Caki2 (cell line): ENCODE measurements at regions not wholly inside any gene's neighbourhood (a gene's known extent, or its start where the extent isn't known, plus 50 kb on each side); places are given as distances from the start of the nearest gene placed in this dataset.

Source experiments
- DNase-seq: peaks from one replicate; pipeline ENCODE4 v3.0.0-alpha.2; 2015; ENCODE audit warnings: low read depth
- in situ Hi-C: cut with HindIII; loops from 2 replicates; pipeline ENCODE4 v1.10.0; 2016; ENCODE audit warnings: low sequenced_read_pairs, low pct_unique_long_range_greater_than_20kb, mixed read lengths

GRCh38 chr2:71910277-71910676, 237.4 kb downstream of the CYP26B1 start:
- in situ Hi-C loops = no loop called here
- no peak for DNase-seq

GRCh38 chr2:71908798-71909197, 238.9 kb downstream of the CYP26B1 start:
- in situ Hi-C loops = no loop called here
- DNase-seq = no peak

DNA sequence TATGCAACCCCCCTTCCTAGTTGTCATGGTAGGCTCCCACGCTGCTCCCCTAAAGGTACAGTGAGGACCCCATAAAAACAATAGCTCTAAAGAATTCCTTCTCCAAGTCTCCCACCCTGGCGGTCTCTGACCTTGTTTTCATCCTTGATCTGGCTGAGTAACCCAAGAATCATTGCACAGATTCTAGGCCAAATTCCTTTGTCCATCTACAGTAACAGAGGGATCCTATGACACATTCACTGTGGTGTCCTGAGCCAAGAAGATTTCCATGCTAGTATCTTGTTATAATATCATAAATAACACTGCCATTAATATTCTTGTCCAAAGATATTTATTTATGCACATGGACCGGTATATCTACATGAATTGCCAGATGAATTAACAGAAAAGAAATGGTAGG, 240.2 kb downstream of the CYP26B1 start:
- in situ Hi-C loops = no loop called here
- no peak for DNase-seq

DNA sequence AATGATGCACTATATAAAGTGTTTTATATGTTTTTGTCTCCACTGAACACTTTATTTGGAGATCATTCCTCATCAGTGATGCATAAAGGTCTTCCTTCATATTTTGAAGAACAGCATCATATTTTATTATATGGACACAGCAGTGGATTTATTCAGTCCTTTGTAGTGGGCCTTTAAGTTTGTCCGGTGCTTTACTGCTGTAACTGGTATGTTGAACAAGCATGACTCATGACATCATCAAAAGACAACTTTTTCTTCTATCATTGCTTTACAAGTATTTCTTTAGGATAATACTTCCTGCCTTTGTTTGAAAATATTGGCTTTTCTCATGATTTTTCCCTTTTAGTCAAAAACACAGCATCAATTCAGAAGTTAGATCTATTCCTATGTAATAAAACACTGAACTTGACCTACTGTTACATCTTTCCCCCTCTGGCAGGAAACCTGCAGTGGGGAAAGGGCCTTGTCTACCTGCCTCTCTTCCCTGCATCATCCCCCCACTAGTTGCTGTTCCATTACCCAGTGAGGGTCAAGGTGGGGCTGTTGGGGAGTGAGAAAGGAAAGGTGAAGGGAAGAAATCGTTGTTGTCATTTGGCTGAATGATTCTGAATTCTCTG, 241.2 kb downstream of the CYP26B1 start:
- no peak for DNase-seq
- in situ Hi-C loops = no loop called here

- no peak for DNase-seq
- in situ Hi-C loops = no loop called here
These were observed 242.5 kb downstream of the CYP26B1 start for GRCh38 chr2:71905205-71905604.

GRCh38 chr2:71903841-71904240, 243.8 kb downstream of the CYP26B1 start:
- DNase-seq = no peak
- in situ Hi-C loops = no loop called here

DNA sequence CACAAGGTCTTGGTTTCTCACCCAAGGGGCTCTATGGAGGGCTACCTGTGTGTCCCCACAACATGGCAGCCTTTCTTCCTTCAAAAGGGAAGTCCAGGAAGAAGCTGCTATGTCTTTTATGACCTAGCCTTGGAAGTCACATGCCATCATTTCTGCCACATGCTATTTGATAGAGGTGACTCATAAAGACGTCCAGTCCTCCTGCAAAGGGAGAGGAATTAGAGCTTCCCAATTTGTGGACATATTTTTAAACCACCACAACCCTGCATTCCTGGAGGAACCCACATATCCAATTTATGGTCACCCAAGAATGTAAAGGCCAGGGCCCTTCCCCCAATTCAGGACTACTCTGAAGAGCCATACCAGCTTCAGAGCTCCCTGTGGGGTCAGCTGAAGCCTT, 246.2 kb downstream of the CYP26B1 start:
- DNase-seq = no peak

GRCh38 chr2:71898851-71899681, 248.6 kb downstream of the CYP26B1 start:
- DNase-seq = no peak
- in situ Hi-C loops = no loop called here

More for the DNA sequence above, 246.2 kb downstream of the CYP26B1 start:
- in situ Hi-C loops = no loop called here

DNA sequence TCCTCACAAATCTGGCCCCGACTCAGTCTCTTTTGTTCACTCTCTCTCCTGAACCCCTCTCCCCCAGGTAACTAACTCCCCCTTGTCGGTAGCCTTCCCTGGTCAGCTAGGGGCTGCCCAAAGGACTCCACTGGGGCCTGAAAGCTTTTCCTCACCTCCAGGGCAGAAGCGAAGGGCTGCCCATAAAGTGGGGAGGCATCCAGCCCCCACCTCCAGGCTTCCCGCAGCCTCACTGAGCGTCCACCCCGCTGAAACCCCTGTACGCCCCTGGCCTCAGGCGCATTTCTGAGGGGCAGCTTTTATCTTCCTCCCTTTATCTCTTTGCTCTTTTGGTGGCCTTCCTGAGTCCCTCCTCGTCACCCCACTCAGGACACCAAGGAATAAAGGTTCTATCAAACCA, 249.3 kb downstream of the CYP26B1 start:
- no peak for DNase-seq

GRCh38 chr2:71897836-71898235, 249.8 kb downstream of the CYP26B1 start:
- DNase-seq = no peak
- in situ Hi-C loops = no loop called here

More for the DNA sequence above, 249.3 kb downstream of the CYP26B1 start:
- in situ Hi-C loops = no loop called here

DNA sequence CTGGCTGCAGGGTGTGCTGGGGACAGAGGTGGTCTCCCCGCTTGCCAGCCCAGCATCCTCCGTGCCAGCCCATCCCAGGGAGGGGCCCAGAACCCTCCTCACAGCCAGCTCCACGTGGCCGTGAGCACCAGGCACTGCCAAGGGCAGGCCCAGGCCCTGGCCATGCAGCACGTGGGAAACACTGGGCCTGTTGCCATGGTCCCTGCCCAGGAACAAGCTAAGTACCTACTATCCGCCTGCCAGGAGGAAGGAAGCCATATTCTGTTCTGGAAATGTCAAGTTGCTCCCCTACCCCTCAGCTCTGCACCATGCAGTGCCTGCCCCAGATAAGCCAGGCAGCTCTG, 250.6 kb downstream of the CYP26B1 start:
- no peak for DNase-seq
- in situ Hi-C loops = no loop called here

DNA sequence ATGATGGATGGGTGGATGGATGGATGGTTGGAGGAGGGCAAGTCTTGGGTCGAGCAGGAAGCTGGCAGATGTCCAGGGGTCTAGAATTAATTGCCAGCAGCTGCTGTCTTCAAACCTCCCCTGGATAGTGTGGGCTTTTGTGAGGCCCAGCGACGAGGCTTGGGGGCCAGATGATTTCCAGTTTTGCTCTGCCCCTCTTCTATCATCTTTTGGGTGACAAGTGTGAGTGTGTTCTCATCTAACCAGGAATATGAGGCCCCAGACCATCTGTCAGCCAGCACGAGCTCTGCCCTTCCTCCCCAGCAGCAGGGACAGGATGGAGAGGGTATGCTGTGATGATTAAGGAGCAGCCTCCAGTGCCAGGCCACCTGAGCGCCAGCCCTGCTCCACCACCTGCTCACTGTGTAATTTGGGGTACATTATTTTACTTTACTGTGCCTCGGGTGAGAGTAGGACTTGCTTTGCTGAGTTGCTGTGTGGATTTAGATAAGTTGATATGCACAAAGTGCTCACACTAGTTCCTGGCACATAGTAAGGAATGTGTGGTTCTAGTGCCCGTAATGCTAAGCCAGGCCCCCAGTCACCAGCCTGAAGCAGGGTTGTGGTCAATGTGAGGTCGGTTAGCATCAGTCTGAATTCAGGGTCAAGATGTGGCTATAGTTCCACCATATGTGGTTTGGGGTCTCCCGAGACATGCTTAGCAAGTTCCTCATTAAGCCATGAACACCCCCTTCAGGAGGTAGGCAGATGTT, 251.1 kb downstream of the CYP26B1 start:
- no peak for DNase-seq
- in situ Hi-C loops = no loop called here

GRCh38 chr2:71895320-71896161, 252.1 kb downstream of the CYP26B1 start:
- in situ Hi-C loops = no loop called here
- no peak for DNase-seq

- in situ Hi-C loops = no loop called here
- no peak for DNase-seq
These were observed 253.4 kb downstream of the CYP26B1 start for GRCh38 chr2:71894261-71894660.

DNA sequence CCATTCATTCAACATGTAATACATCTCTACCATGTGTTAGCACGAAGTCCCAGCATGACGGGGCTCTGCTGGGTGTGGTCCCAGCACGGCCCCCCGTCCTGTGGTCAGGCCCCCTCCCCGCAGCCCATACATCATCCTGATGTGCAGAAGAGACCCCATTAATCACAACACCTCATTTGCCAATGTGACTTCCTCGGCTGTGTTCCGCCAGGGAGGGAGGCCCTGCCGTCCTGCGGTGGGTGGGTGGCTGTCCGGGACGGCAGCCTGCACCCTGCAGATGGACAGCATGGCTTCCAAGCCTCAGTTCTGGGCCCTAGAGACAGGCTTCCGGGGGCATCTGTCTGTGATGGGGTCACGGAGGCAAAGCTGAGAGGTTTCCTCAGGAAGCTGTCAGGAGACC, 254.0 kb downstream of the CYP26B1 start:
- DNase-seq = no peak
- in situ Hi-C loops = no loop called here

DNA sequence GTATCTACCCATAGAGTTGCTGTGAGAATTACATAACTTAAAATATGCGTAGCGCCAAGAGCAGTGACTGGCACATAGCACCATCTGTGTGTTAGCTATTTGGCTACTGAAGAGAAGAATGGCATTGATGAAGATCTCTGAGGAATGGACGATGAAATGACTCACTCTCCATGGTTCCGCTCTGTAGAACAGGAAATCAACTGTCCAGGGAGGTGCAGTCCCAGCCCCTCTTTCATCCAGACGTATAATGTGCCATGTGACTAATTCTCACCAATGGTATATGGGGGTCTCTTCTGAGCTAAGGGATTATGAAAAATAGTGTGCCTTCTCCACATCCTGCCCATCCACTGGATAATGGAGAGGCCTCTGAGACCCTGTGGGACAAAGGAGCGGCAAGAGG, 254.8 kb downstream of the CYP26B1 start:
- DNase-seq = peak; percentile 55
- in situ Hi-C loops = no loop called here

DNA sequence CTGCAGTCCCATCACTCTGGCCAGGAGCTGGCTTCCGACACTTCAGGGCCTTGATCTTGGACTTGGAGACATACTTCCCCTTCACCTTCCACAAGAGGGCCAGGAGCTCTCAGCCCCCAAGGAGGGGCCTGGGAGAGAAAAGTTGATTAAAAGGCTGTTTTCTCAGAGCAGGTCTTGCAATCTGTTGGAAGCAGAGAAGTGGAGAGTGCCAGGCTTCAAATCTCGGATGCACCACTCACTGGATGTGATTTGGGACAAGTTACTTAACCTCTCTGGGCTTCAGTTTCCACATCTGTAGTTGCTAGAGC, 255.3 kb downstream of the CYP26B1 start:
- in situ Hi-C loops = no loop called here

GRCh38 chr2:71891719-71892422, 255.8 kb downstream of the CYP26B1 start:
- in situ Hi-C loops = no loop called here
- DNase-seq = no peak

More for the DNA sequence above, 255.3 kb downstream of the CYP26B1 start:
- DNase-seq = no peak
